ENCODE measurements at regions not wholly inside any gene's neighbourhood (a gene's known extent, or its start where the extent isn't known, plus 50 kb on each side); places are given as distances from the start of the nearest gene placed in this dataset.
A peak's percentile ranks its signal among the peaks of the same experiment; 100 is the strongest.
"Not testable (repeated sequence)": the region's sequence is repeated elsewhere in the genome, so short reads cannot be mapped to it uniquely, and the experiment has no call there.

DNA sequence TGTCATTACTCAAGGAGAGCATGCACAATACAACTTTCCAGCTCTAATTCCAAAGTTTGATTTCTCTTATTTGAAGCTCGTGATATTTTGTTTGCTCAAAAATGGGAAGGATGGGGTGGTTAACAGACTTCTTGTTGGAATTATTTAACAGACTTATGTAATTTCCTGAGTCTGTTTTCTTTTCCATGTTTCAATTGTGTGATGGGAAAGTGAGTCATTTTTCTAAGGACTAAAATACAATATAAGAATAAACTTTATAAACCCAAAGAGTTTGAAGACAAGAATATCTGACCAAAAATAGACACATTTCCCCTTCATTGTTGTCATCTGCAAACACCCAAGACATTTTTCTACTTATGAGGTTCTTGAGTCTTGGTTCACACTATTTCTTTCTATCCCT is 211.8 kb upstream of the SLITRK5 start:
- DNase-seq (ENCODE audit: low spot score): no peak

DNA sequence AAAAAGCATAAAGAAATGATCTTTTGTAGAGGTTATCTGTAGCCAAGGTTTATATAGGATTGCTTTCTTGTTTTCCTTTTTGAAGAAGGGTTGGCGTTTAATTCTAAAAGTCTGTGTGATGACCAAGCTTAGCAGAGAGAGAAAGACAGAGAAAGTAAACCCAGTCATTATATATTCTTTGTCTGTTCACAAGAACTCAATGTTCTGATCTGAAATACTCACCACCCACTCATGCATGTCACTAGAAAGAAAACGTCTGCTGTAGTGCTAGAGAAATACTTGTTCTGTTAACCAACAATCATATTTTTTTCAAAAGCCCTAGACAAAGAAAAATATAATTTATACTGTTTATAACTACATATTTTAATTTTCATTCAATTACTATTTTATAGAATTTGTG is 173.7 kb upstream of the SLITRK5 start:
- no peak for DNase-seq (ENCODE audit: low spot score)

GRCh38 chr13:87498681-87499080 is 172.5 kb upstream of the SLITRK5 start:
- DNase-seq (ENCODE audit: low spot score): no peak

- DNase-seq (ENCODE audit: low spot score): no peak
These were observed 146.4 kb upstream of the SLITRK5 start for GRCh38 chr13:87524775-87525174.

GRCh38 chr13:87533776-87534175 is 137.4 kb upstream of the SLITRK5 start:
- DNase-seq (ENCODE audit: low spot score): no peak

DNA sequence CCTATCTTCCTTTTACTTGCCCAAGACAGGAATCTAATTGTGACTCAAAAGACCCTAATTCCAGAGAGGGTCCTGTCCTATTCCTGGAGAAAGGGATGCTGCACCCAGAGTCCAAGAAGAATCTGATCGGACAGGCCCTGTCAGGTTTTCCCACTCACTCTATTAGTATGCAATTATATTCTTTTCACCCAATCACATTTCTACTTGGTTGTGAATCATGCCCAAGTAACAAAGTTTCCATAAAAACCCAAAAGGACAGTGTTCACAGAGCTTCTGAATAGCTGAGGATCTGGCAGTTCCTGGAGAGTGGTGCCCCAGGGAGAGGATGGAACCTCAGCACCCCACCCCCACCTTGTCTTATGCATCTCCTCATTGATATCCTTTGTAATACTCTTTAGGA is 135.3 kb upstream of the SLITRK5 start:
- DNase-seq (ENCODE audit: low spot score): no peak

DNA sequence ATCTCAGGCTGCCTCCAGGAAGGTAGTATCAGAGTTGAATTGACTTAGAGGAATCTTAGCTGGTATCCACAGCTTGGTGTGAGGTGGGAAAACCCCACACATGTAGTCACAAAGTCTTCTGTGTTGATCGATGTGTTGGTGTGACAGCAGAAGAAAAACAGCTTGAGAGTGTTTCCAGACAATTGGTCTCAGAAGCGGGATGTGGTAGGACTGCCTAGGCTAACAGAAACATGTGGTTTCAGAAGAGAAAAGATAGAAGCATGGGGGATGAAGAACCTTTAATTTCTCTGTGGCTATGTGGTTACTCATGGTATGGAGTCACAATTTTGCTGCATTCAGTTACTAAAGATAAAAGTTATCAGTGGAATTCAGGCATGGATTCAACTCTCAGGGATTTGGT is 134.7 kb upstream of the SLITRK5 start:
- DNase-seq (ENCODE audit: low spot score): no peak

- DNase-seq (ENCODE audit: low spot score): no peak
These were observed 134.3 kb upstream of the SLITRK5 start for GRCh38 chr13:87536899-87537298.

- no peak for DNase-seq (ENCODE audit: low spot score)
These were observed 133.2 kb upstream of the SLITRK5 start for GRCh38 chr13:87537951-87538350.

- DNase-seq (ENCODE audit: low spot score): no peak
These were observed 132.7 kb upstream of the SLITRK5 start for GRCh38 chr13:87538366-87539052.

GRCh38 chr13:87553142-87553541 is 118.0 kb upstream of the SLITRK5 start:
- no peak for DNase-seq (ENCODE audit: low spot score)

DNA sequence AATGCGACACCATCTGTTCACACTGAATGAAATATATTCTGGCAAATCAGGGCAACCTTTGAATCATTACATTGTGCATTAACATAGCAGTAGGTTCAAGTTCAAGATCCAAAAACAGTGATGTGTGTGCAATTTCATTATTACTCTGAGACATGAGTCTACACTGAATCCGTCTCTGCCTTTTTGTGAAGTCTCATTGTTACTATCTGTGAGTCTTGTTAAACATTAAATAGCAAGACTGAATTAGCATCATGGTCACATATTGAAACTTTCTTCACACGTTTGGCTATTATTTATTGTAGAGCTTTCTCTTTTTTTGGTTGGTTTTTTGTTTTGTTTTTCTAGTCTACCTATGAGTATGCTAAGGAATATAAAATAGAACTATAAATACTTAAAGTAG is 117.1 kb upstream of the SLITRK5 start:
- no peak for DNase-seq (ENCODE audit: low spot score)

- no peak for DNase-seq (ENCODE audit: low spot score)
These were observed 113.4 kb upstream of the SLITRK5 start for GRCh38 chr13:87557788-87558187.

DNA sequence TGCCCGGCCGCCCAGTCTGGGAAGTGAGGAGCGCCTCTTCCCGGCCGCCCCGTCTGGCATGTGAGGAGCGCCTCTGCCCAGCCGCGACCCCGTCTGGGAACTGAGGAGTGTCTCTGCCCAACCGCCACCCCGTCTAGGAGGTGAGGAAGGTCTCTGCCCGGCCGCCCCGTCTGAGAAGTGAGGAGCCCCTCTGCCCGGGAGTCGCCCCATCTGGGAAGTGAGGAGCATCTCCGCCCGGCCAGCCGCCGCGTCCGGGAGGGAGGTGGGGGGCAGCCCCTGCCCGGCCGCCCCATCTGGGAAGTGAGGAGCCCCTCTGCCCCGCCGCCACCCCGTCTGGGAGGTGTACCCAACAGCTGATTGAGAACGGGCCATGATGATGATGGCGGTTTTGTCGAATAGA is 109.6 kb upstream of the SLITRK5 start:
- DNase-seq (ENCODE audit: low spot score): peak; percentile 87

DNA sequence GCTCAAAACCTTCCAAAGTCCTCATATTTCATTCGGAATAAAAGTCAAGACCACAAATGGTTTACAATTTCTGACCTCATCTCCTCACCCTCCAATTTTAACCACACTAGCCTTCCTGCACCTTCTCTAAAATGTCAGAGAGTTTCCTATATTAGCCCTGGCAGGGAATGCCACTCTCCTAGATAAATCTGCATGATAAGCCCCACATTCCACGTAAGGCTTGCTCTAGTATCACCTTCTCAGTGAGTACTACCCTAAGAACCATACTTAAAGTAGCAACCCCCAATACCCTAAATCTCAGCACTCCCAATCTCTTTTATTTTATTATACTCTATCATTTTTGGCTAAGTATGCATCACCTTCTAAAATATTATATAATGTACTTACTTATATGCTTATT is 100.5 kb upstream of the SLITRK5 start:
- no peak for DNase-seq (ENCODE audit: low spot score)

DNA sequence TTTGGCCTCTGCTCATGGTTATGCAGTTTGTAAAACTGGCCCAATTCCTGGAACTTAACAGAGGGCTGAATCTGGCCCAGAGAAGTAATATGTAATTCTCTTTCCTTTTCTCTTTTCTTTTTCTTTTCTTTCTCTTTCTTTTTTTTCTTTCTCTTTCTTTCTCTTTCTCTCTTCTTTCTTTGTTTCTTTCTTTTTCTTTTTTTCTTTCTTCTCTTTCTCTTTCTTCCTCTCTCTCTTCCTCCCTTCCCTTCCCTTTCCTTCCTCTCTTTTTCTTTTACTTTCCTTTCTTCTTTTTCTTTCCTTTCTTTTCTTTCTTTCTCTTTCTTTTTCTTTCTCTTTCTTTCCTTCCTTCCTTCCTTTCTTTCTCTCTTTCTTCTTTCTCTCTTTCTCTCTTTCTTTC is 88.8 kb upstream of the SLITRK5 start:
- no peak for DNase-seq (ENCODE audit: low spot score)

- no peak for DNase-seq (ENCODE audit: low spot score)
These were observed 80.7 kb upstream of the SLITRK5 start for GRCh38 chr13:87590518-87590917.

- DNase-seq (ENCODE audit: low spot score): not testable (repeated sequence)
These were observed 66.7 kb upstream of the SLITRK5 start for GRCh38 chr13:87604437-87604836.

- DNase-seq (ENCODE audit: low spot score): no peak
These were observed 63.9 kb upstream of the SLITRK5 start for GRCh38 chr13:87607266-87607665.

- no peak for DNase-seq (ENCODE audit: low spot score)
These were observed 56.9 kb upstream of the SLITRK5 start for GRCh38 chr13:87614276-87614675.
